Upper lobe of left lung (tissue), 6 donors: ENCODE measurements at regions not wholly inside any gene's neighbourhood (a gene's known extent, or its start where the extent isn't known, plus 50 kb on each side); places are given as distances from the start of the nearest gene placed in this dataset.
"Not testable (repeated sequence)": the region's sequence is repeated elsewhere in the genome, so short reads cannot be mapped to it uniquely, and the experiment has no call there.

Experiments
- ATAC-seq, 2 donors: fragments of 200-7000 bp; cut with Tn5 transposase; one replicate each; pipeline ENCODE4 v1.9.1; 2022; ENCODE audit warnings: mild to moderate bottlenecking in 2 of 2, moderate library complexity in 2 of 2; ENCODE audit not compliant: low FRiP score in 2 of 2
- DNase-seq, 2 donors: peaks; one replicate each; pipeline ENCODE4 v3.0.0-alpha.2; 2019 to 2020
- H3K27ac ChIP-seq, 4 donors: fragments of 200-600 bp; sonication (generic); one replicate each; pipeline ENCODE4 v1.5.1; 2016 to 2019
- H3K27me3 ChIP-seq, 4 donors: fragments of 200-600 bp; sonication (generic); one replicate each; pipeline ENCODE4 v1.5.1; 2017 to 2019
- H3K36me3 ChIP-seq, 4 donors: fragments of 200-600 bp; sonication (generic); one replicate each; pipeline ENCODE4 v1.5.1; 2016 to 2019
- H3K4me1 ChIP-seq, 4 donors: fragments of 200-600 bp; sonication (generic); one replicate each; pipeline ENCODE4 v1.5.1; 2018 to 2019
- H3K4me3 ChIP-seq, 4 donors: fragments of 200-600 bp; sonication (generic); one replicate each; pipeline ENCODE4 v1.5.1; 2017 to 2019; ENCODE audit warnings: mild to moderate bottlenecking in 2 of 4, moderate library complexity in 1 of 4
- H3K9me3 ChIP-seq, 4 donors: fragments of 200-600 bp; sonication (generic); one replicate each; pipeline ENCODE4 v1.5.1; 2018 to 2019
- EP300 ChIP-seq, 4 donors: sonication (generic); formaldehyde crosslinking; IDR thresholded peaks; one replicate each; pipeline ENCODE4 v1.5.1; 2017; ENCODE audit warnings: antibody characterized with exemption in 4 of 4, control low read depth in 2 of 4
- POLR2A ChIP-seq, 4 donors: fragments of 450-650 bp; IDR thresholded peaks; one replicate each; pipeline ENCODE4 v1.5.1; 2016 to 2017; ENCODE audit warnings: antibody characterized with exemption in 4 of 4, mild to moderate bottlenecking in 2 of 4
- POLR2AphosphoS5 ChIP-seq, 2 donors: sonication (generic); formaldehyde crosslinking; IDR thresholded peaks; one replicate each; pipeline ENCODE4 v1.5.1; 2017; ENCODE audit warnings: antibody characterized with exemption in 2 of 2
- WGBS, 2 donors: methylation state at CpG; one replicate each; pipeline ENCODE4 v1.1.5; 2017 to 2018; 5-methylcytosine and 5-hydroxymethylcytosine counted together
- TF ChIP-seq, protein P1 (sequence below), 6 experiments: fragments of 450-650 bp in 4 of 6; fragments of 200-600 bp in 2 of 6; sonication (generic) in 2 of 6; IDR thresholded peaks; one replicate each; pipeline ENCODE4 v1.5.1; 2016 to 2019; ENCODE audit warnings: antibody characterized with exemption in 6 of 6
- donor health status: DM: no; HTN: no; CAD: no; lungs with moderate emphysema.
- donor health status: DM: no; HTN: yes; CAD: no; lungs with severe emphysema.

DNA sequence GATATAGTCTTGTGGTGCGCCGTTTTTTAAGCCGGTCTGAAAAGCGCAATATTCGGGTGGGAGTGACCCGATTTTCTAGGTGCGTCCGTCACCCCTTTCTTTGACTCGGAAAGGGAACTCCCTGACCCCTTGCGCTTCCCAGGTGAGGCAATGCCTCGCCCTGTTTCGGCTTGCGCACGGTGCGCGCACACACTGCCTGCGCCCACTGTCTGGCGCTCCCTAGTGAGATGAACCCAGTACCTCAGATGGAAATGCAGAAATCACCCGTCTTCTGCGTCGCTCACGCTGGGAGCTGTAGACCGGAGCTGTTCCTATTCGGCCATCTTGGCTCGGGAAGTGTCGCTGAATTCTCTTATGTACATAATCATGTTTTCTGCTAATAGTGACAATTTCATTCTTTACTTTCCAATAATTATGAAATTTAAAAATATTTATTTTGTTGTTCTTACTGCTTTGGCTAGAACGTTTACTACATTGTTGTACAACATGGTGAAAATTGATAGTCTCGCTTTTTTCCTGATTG lies 61.2 kb upstream of the MINDY3 start:
- not testable (repeated sequence) for H3K27ac ChIP-seq, H3K4me1 ChIP-seq, H3K27me3 ChIP-seq, H3K4me3 ChIP-seq, H3K9me3 ChIP-seq, ATAC-seq, H3K36me3 ChIP-seq
- DNase-seq: peak in 1 of 2 donors; percentile 49
- WGBS, 2 donors: 95 to 96% methylated on average over 22 to 25 of the region's 28 CpGs

DNA sequence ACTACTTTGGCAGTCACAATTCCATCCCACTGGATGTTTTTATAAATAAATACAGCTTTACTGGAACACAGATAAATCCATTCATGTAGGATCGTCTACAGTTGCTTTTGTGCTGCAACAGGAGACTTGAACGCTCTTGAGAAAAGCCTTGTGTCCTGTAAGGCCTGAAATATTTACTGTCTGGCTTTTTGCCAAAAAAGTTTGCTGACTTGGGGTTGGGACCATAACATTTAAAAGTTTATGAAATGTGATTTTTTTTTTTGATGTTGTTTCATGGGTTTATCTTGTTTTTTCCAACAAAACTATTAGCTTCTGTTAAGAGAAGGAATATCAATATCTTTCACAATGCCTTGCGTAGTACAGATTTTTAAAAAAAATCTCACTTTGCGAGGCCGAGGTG lies 71.1 kb upstream of the MINDY3 start:
- no peaks in the 10 kb centered on the region for H3K9me3 ChIP-seq
- DNase-seq: no peak
- no peaks in the 10 kb centered on the region for H3K4me1 ChIP-seq
- no peak overlapping the region for H3K27ac ChIP-seq
- no peak overlapping the region for H3K4me3 ChIP-seq
- H3K27me3 ChIP-seq: no peaks in the 10 kb centered on the region
- 80 to 81% methylated on average over 5 of the region's 5 CpGs for WGBS, 2 donors
- H3K36me3 ChIP-seq: no peaks in the 10 kb centered on the region
- TF ChIP-seq, protein P1, sequence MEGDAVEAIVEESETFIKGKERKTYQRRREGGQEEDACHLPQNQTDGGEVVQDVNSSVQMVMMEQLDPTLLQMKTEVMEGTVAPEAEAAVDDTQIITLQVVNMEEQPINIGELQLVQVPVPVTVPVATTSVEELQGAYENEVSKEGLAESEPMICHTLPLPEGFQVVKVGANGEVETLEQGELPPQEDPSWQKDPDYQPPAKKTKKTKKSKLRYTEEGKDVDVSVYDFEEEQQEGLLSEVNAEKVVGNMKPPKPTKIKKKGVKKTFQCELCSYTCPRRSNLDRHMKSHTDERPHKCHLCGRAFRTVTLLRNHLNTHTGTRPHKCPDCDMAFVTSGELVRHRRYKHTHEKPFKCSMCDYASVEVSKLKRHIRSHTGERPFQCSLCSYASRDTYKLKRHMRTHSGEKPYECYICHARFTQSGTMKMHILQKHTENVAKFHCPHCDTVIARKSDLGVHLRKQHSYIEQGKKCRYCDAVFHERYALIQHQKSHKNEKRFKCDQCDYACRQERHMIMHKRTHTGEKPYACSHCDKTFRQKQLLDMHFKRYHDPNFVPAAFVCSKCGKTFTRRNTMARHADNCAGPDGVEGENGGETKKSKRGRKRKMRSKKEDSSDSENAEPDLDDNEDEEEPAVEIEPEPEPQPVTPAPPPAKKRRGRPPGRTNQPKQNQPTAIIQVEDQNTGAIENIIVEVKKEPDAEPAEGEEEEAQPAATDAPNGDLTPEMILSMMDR (IDR thresholded peaks at IDR 0.05): no peak
- TF ChIP-seq POLR2A (IDR thresholded peaks at IDR 0.05) (no peak), EP300 (IDR thresholded peaks at IDR 0.05) (no peak), POLR2AphosphoS5 (IDR thresholded peaks at IDR 0.05) (no peak)
- ATAC-seq: no peak

DNA sequence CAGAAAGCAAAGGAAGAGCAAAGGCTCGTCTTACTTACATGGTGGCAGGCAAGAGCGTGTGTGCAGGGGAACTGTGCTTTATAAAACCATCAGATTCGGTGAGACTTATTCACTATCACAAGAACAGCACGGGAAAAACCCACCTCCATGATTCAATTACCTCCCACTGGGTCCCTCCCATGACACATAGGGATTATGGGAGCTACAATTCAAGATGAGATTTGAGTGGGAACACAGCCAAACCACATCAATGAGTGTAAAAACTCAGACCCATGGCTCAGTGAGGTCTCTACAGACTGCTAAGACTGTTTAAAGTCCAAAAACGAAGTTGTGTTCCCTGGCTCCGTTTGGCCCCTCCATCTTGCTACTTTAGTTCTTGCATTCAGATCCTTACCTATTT lies 79.2 kb upstream of the MINDY3 start:
- not testable (repeated sequence) for DNase-seq, ATAC-seq, H3K4me1 ChIP-seq, H3K9me3 ChIP-seq, H3K4me3 ChIP-seq, H3K36me3 ChIP-seq, H3K27ac ChIP-seq, H3K27me3 ChIP-seq
- 64 to 70% methylated on average over 6 of the region's 6 CpGs for WGBS, 2 donors

GRCh38 chr10:15943426-15943825 lies 83.1 kb upstream of the MINDY3 start:
- Histone ChIP-seq H3K36me3 (no peaks in the 10 kb centered on the region), H3K27ac (no peak overlapping the region), H3K4me3 (no peak overlapping the region), H3K4me1 (no peaks in the 10 kb centered on the region), H3K9me3 (peaks cover 0 to 4% (median 2%) of the 10 kb centered on the region in 4 donors), H3K27me3 (no peaks in the 10 kb centered on the region)
- WGBS, 2 donors: 59 to 70% methylated on average over 1 of the region's 1 CpG
- DNase-seq (no peak), ATAC-seq (no peak)
- TF ChIP-seq POLR2AphosphoS5 (IDR thresholded peaks at IDR 0.05) (no peak), POLR2A (IDR thresholded peaks at IDR 0.05) (no peak), EP300 (IDR thresholded peaks at IDR 0.05) (no peak)
- TF ChIP-seq, protein P1 (IDR thresholded peaks at IDR 0.05): no peak

- Histone ChIP-seq H3K4me3 (no peak overlapping the region), H3K27me3 (no peaks in the 10 kb centered on the region), H3K4me1 (no peaks in the 10 kb centered on the region), H3K27ac (no peak overlapping the region), H3K36me3 (no peaks in the 10 kb centered on the region), H3K9me3 (no peaks in the 10 kb centered on the region)
- ATAC-seq: no peak
- DNase-seq: no peak
- no peak for TF ChIP-seq EP300 (IDR thresholded peaks at IDR 0.05)
- TF ChIP-seq, protein P1 (IDR thresholded peaks at IDR 0.05): no peak
- no peak for TF ChIP-seq POLR2A (IDR thresholded peaks at IDR 0.05)
- no peak for TF ChIP-seq POLR2AphosphoS5 (IDR thresholded peaks at IDR 0.05)
- 80 to 84% methylated on average over 4 of the region's 4 CpGs for WGBS, 2 donors
Measured at GRCh38 chr10:15954188-15954587, 93.9 kb upstream of the MINDY3 start.

DNA sequence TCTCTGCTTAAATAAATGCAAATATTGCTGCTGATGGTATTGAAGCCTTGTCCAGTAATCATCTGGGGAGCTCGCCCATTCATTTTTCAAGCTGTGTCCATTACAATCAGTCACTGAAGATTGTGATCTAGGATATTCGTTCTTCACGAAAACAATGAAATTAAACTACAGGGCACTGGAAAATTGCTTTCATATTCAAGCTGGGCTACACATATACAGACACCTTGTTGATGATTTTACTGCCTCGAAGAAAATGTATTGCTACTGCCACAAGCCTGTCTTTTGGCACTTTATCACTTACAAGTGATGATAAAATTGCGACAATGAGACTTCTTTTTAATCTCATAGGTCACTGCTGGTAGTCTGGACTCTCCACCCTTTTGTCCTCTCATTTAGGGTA lies 100.0 kb upstream of the MINDY3 start:
- H3K9me3 ChIP-seq: no peaks in the 10 kb centered on the region
- H3K4me3 ChIP-seq: no peak overlapping the region
- H3K27ac ChIP-seq: no peak overlapping the region
- H3K36me3 ChIP-seq: no peaks in the 10 kb centered on the region
- TF ChIP-seq, protein P1 (IDR thresholded peaks at IDR 0.05): no peak
- TF ChIP-seq EP300 (IDR thresholded peaks at IDR 0.05): no peak
- TF ChIP-seq POLR2AphosphoS5 (IDR thresholded peaks at IDR 0.05): no peak
- no peak for TF ChIP-seq POLR2A (IDR thresholded peaks at IDR 0.05)
- ATAC-seq (no peak), DNase-seq (no peak)
- H3K4me1 ChIP-seq: no peaks in the 10 kb centered on the region
- 63 to 64% methylated on average over 5 of the region's 5 CpGs for WGBS, 2 donors
- no peaks in the 10 kb centered on the region for H3K27me3 ChIP-seq

- H3K27ac ChIP-seq, ATAC-seq, DNase-seq, H3K27me3 ChIP-seq, H3K4me1 ChIP-seq, H3K9me3 ChIP-seq, H3K4me3 ChIP-seq, H3K36me3 ChIP-seq: not testable (repeated sequence)
- WGBS, 2 donors: 78 to 83% methylated on average over 5 of the region's 5 CpGs
Measured at GRCh38 chr10:15972736-15973135, 112.4 kb upstream of the MINDY3 start.
